ENCODE measurements at regions not wholly inside any gene's neighbourhood (a gene's known extent, or its start where the extent isn't known, plus 50 kb on each side); places are given as distances from the start of the nearest gene placed in this dataset.
"Not testable (repeated sequence)": the region's sequence is repeated elsewhere in the genome, so short reads cannot be mapped to it uniquely, and the experiment has no call there.

GRCh38 chr1:88333086-88333695, 350.9 kb upstream of the PKN2 start:
- no peak for DNase-seq

GRCh38 chr1:88341447-88341846, 342.6 kb upstream of the PKN2 start:
- DNase-seq: no peak

- not testable (repeated sequence) for DNase-seq
These were observed 342.0 kb upstream of the PKN2 start for GRCh38 chr1:88342081-88342480.

- no peak for DNase-seq
These were observed 333.4 kb upstream of the PKN2 start for GRCh38 chr1:88350648-88351047.

- no peak for DNase-seq
These were observed 332.1 kb upstream of the PKN2 start for GRCh38 chr1:88351960-88352359.

GRCh38 chr1:88354256-88354655, 329.8 kb upstream of the PKN2 start:
- DNase-seq: no peak

GRCh38 chr1:88357729-88358128, 326.3 kb upstream of the PKN2 start:
- DNase-seq: no peak

- no peak for DNase-seq
These were observed 312.5 kb upstream of the PKN2 start for GRCh38 chr1:88371436-88372023.

- no peak for DNase-seq
These were observed 308.1 kb upstream of the PKN2 start for GRCh38 chr1:88375977-88376376.

GRCh38 chr1:88376421-88376820, 307.7 kb upstream of the PKN2 start:
- no peak for DNase-seq

- DNase-seq: no peak
These were observed 305.5 kb upstream of the PKN2 start for GRCh38 chr1:88378560-88378959.

- DNase-seq: no peak
These were observed 289.1 kb upstream of the PKN2 start for GRCh38 chr1:88394958-88395357.

GRCh38 chr1:88398338-88398737, 285.7 kb upstream of the PKN2 start:
- no peak for DNase-seq

GRCh38 chr1:88399690-88400089, 284.4 kb upstream of the PKN2 start:
- DNase-seq: no peak

- no peak for DNase-seq
These were observed 282.8 kb upstream of the PKN2 start for GRCh38 chr1:88401313-88401712.

GRCh38 chr1:88404582-88404981, 279.5 kb upstream of the PKN2 start:
- DNase-seq: no peak

- no peak for DNase-seq
These were observed 276.8 kb upstream of the PKN2 start for GRCh38 chr1:88407248-88407647.

GRCh38 chr1:88421997-88422396, 262.1 kb upstream of the PKN2 start:
- no peak for DNase-seq

- DNase-seq: no peak
These were observed 250.5 kb upstream of the PKN2 start for GRCh38 chr1:88433556-88433955.

- DNase-seq: no peak
These were observed 249.2 kb upstream of the PKN2 start for GRCh38 chr1:88434836-88435235.

- no peak for DNase-seq
These were observed 243.1 kb upstream of the PKN2 start for GRCh38 chr1:88441022-88441421.

GRCh38 chr1:88451856-88452255, 232.2 kb upstream of the PKN2 start:
- no peak for DNase-seq

GRCh38 chr1:88453295-88453694, 230.8 kb upstream of the PKN2 start:
- DNase-seq: no peak

GRCh38 chr1:88454781-88455180, 229.3 kb upstream of the PKN2 start:
- DNase-seq: no peak

- DNase-seq: no peak
These were observed 228.3 kb upstream of the PKN2 start for GRCh38 chr1:88455621-88456256.

All from HCEC 1CT (cell line).